A204.1 (cell line): ENCODE measurements at regions not wholly inside any gene's neighbourhood (a gene's known extent, or its start where the extent isn't known, plus 50 kb on each side); places are given as distances from the start of the nearest gene placed in this dataset.
"Not testable (repeated sequence)": the region's sequence is repeated elsewhere in the genome, so short reads cannot be mapped to it uniquely, and the experiment has no call there.

Source experiments
- FAIRE-seq: peaks from 2 replicates; lab custom pipeline; 2012; peaks lifted over from hg19 to GRCh38; lab: Jason Lieb, UNC

- FAIRE-seq = not testable (repeated sequence)
These were observed 234.4 kb upstream of the EDNRA start for GRCh38 chr4:147246528-147246927.

GRCh38 chr4:147247579-147247978, 233.3 kb upstream of the EDNRA start:
- FAIRE-seq = no peak

- no peak for FAIRE-seq
These were observed 230.8 kb upstream of the EDNRA start for GRCh38 chr4:147250062-147250461.

- FAIRE-seq = not testable (repeated sequence)
These were observed 225.6 kb upstream of the EDNRA start for GRCh38 chr4:147255268-147255667.

GRCh38 chr4:147259271-147259670, 221.6 kb upstream of the EDNRA start:
- FAIRE-seq = not testable (repeated sequence)

GRCh38 chr4:147284256-147284835, 196.6 kb upstream of the EDNRA start:
- FAIRE-seq = no peak

- FAIRE-seq = no peak
These were observed 196.0 kb upstream of the EDNRA start for GRCh38 chr4:147284935-147285334.

GRCh38 chr4:147285751-147286150, 195.1 kb upstream of the EDNRA start:
- no peak for FAIRE-seq

- no peak for FAIRE-seq
These were observed 193.9 kb upstream of the EDNRA start for GRCh38 chr4:147286846-147287587.

- no peak for FAIRE-seq
These were observed 193.4 kb upstream of the EDNRA start for GRCh38 chr4:147287588-147287890.

GRCh38 chr4:147288512-147288911, 192.4 kb upstream of the EDNRA start:
- no peak for FAIRE-seq

- no peak for FAIRE-seq
These were observed 191.7 kb upstream of the EDNRA start for GRCh38 chr4:147289181-147289580.

GRCh38 chr4:147292604-147293313, 188.1 kb upstream of the EDNRA start:
- not testable (repeated sequence) for FAIRE-seq

- FAIRE-seq = not testable (repeated sequence)
These were observed 187.6 kb upstream of the EDNRA start for GRCh38 chr4:147293314-147293677.

GRCh38 chr4:147299205-147299604, 181.7 kb upstream of the EDNRA start:
- no peak for FAIRE-seq

- no peak for FAIRE-seq
These were observed 177.6 kb upstream of the EDNRA start for GRCh38 chr4:147303174-147303872.

- no peak for FAIRE-seq
These were observed 177.0 kb upstream of the EDNRA start for GRCh38 chr4:147303873-147304229.

GRCh38 chr4:147307896-147308674, 172.8 kb upstream of the EDNRA start:
- no peak for FAIRE-seq

GRCh38 chr4:147309434-147309833, 171.5 kb upstream of the EDNRA start:
- no peak for FAIRE-seq

GRCh38 chr4:147310312-147310711, 170.6 kb upstream of the EDNRA start:
- FAIRE-seq = no peak

- FAIRE-seq = no peak
These were observed 168.9 kb upstream of the EDNRA start for GRCh38 chr4:147311956-147312355.

- FAIRE-seq = no peak
These were observed 168.4 kb upstream of the EDNRA start for GRCh38 chr4:147312376-147313046.
